ENCODE measurements at regions not wholly inside any gene's neighbourhood (a gene's known extent, or its start where the extent isn't known, plus 50 kb on each side); places are given as distances from the start of the nearest gene placed in this dataset.

GRCh38 chr9:81499021-81499454 is 190.3 kb downstream of the TLE1 start:
- no peak overlapping the region for H3K27ac ChIP-seq
- intact Hi-C loops (cut with DNase I): no loop called here
- no peak for DNase-seq

GRCh38 chr9:81498576-81498975 is 190.8 kb downstream of the TLE1 start:
- DNase-seq: no peak
- no peak for TF ChIP-seq CTCF (IDR thresholded peaks at IDR 0.05)

More at GRCh38 chr9:81499021-81499454, 190.3 kb downstream of the TLE1 start:
- H3K27me3 ChIP-seq: no peaks in the 10 kb centered on the region
- no peak for TF ChIP-seq CTCF (IDR thresholded peaks at IDR 0.05)
- no peak overlapping the region for H3K4me3 ChIP-seq
- H3K9ac ChIP-seq (ENCODE audit: low read depth in 2 of 2, low read length in 2 of 2): no peak overlapping the region
- no peaks in the 10 kb centered on the region for H3K9me3 ChIP-seq
- H3K4me1 ChIP-seq: no peaks in the 10 kb centered on the region
- H3K36me3 ChIP-seq: no peaks in the 10 kb centered on the region

GRCh38 chr9:81497091-81497490 is 192.3 kb downstream of the TLE1 start:
- Histone ChIP-seq H3K9me3 (no peaks in the 10 kb centered on the region), H3K27ac (no peak overlapping the region), H3K4me3 (no peak overlapping the region), H3K9ac (ENCODE audit: low read depth in 2 of 2, low read length in 2 of 2) (no peak overlapping the region), H3K4me1 (no peaks in the 10 kb centered on the region), H3K27me3 (no peaks in the 10 kb centered on the region), H3K36me3 (no peaks in the 10 kb centered on the region)
- intact Hi-C loops (cut with DNase I): no loop called here
- TF ChIP-seq CTCF (IDR thresholded peaks at IDR 0.05): no peak
- no peak for DNase-seq

More at GRCh38 chr9:81498576-81498975, 190.8 kb downstream of the TLE1 start:
- Histone ChIP-seq H3K27me3 (no peaks in the 10 kb centered on the region), H3K9me3 (no peaks in the 10 kb centered on the region), H3K27ac (no peak overlapping the region), H3K36me3 (no peaks in the 10 kb centered on the region), H3K4me3 (no peak overlapping the region), H3K4me1 (no peaks in the 10 kb centered on the region), H3K9ac (ENCODE audit: low read depth in 2 of 2, low read length in 2 of 2) (no peak overlapping the region)
- intact Hi-C loops (cut with DNase I): no loop called here

GRCh38 chr9:81492710-81493447 is 196.5 kb downstream of the TLE1 start:
- DNase-seq: no peak
- Histone ChIP-seq H3K9ac (ENCODE audit: low read depth in 2 of 2, low read length in 2 of 2) (no peak overlapping the region), H3K27ac (no peak overlapping the region), H3K4me3 (no peak overlapping the region), H3K4me1 (no peaks in the 10 kb centered on the region), H3K9me3 (no peaks in the 10 kb centered on the region), H3K27me3 (no peaks in the 10 kb centered on the region), H3K36me3 (no peaks in the 10 kb centered on the region)
- intact Hi-C loops (cut with DNase I): no loop called here
- no peak for TF ChIP-seq CTCF (IDR thresholded peaks at IDR 0.05)

GRCh38 chr9:81490605-81491331 is 198.6 kb downstream of the TLE1 start:
- no peak for DNase-seq
- Histone ChIP-seq H3K4me3 (no peak overlapping the region), H3K27me3 (no peaks in the 10 kb centered on the region), H3K9me3 (no peaks in the 10 kb centered on the region), H3K4me1 (no peaks in the 10 kb centered on the region), H3K27ac (no peak overlapping the region), H3K36me3 (no peaks in the 10 kb centered on the region), H3K9ac (ENCODE audit: low read depth in 2 of 2, low read length in 2 of 2) (no peak overlapping the region)
- no peak for TF ChIP-seq CTCF (IDR thresholded peaks at IDR 0.05)
- intact Hi-C loops (cut with DNase I): no loop called here
